PC-3 (cell line): ENCODE measurements at regions not wholly inside any gene's neighbourhood (a gene's known extent, or its start where the extent isn't known, plus 50 kb on each side); places are given as distances from the start of the nearest gene placed in this dataset.

Experiments
- ATAC-seq: fragments of 200-7000 bp; cut with Tn5 transposase; 2 replicates; pipeline ENCODE4 v1.9.1; 2020; ENCODE audit warnings: mild to moderate bottlenecking, moderate library complexity
- BruUV-seq: library from RNA; stranded (reverse); fragments of 400-500 nt; replicated peaks from 2 replicates; lab custom pipeline; 2021; lab: Mats Ljungman, UMichigan
- CTCF ChIA-PET: fragments of 300-600 bp; sonication (Branson Sonifier 250); formaldehyde crosslinking; loops from one replicate; lab custom pipeline; 2022; ENCODE audit warnings: antibody characterized with exemption; lab: Charles Lee
- POLR2A ChIA-PET: fragments of 300-600 bp; sonication (Branson Sonifier 250); formaldehyde crosslinking; loops from one replicate; lab custom pipeline; 2022; ENCODE audit warnings: antibody characterized with exemption; ENCODE audit not compliant: unreplicated experiment; lab: Charles Lee
- DNase-seq: peaks from one replicate; pipeline ENCODE4 v3.0.0-alpha.2; 2015
- H2AFZ ChIP-seq: fragments of 300-600 bp; sonication (generic); 2 replicates; pipeline ENCODE4 v1.6.0; 2016; ENCODE audit warnings: antibody characterized with exemption, low read length
- H3F3A ChIP-seq: fragments of 300-600 bp; sonication (generic); one replicate; pipeline ENCODE4 v1.6.0; 2017; ENCODE audit warnings: antibody characterized with exemption, low read length, control low read depth, mild to moderate bottlenecking; ENCODE audit not compliant: unreplicated experiment
- H3K27ac ChIP-seq: fragments of 300-600 bp; sonication (generic); 2 replicates; pipeline ENCODE4 v1.5.1; 2016; ENCODE audit warnings: mild to moderate bottlenecking, low read length
- H3K27me3 ChIP-seq: fragments of 300-600 bp; sonication (generic); 2 replicates; pipeline ENCODE4 v1.6.1; 2016; ENCODE audit warnings: low read length, mixed read lengths
- H3K36me3 ChIP-seq: fragments of 300-600 bp; sonication (generic); 2 replicates; pipeline ENCODE4 v1.6.1; 2016; ENCODE audit warnings: low read depth, mixed run types, low read length, mixed read lengths
- H3K4me1 ChIP-seq: fragments of 300-600 bp; sonication (generic); 2 replicates; pipeline ENCODE4 v1.5.1; 2016; ENCODE audit warnings: low read length; ENCODE audit not compliant: insufficient read depth
- H3K4me2 ChIP-seq: fragments of 300-600 bp; sonication (generic); 2 replicates; pipeline ENCODE4 v1.6.0; 2016; ENCODE audit warnings: low read length
- H3K4me3 ChIP-seq: fragments of 300-600 bp; sonication (generic); 2 replicates; pipeline ENCODE4 v1.5.1; 2016; ENCODE audit warnings: mild to moderate bottlenecking, low read length, mixed read lengths
- H3K79me2 ChIP-seq: fragments of 300-600 bp; sonication (generic); 2 replicates; pipeline ENCODE4 v1.6.1; 2017; ENCODE audit warnings: low read length, mixed read lengths
- H3K9ac ChIP-seq: fragments of 300-600 bp; sonication (generic); 2 replicates; pipeline ENCODE4 v1.6.0; 2016; ENCODE audit warnings: mild to moderate bottlenecking, low read length
- H3K9me2 ChIP-seq: fragments of 300-600 bp; sonication (generic); replicated peaks from 2 replicates; pipeline ENCODE4 v1.6.1; 2016; ENCODE audit warnings: mixed run types, low read length, mixed read lengths
- H3K9me3 ChIP-seq: fragments of 300-600 bp; sonication (generic); 2 replicates; pipeline ENCODE4 v1.6.1; 2016; ENCODE audit warnings: low read length, mixed read lengths
- H4K20me1 ChIP-seq: fragments of 300-600 bp; sonication (generic); 2 replicates; pipeline ENCODE4 v1.6.1; 2016; ENCODE audit warnings: low read length, mixed read lengths
- EZH2 ChIP-seq: fragments of 300-600 bp; sonication (generic); IDR thresholded peaks from one replicate; pipeline ENCODE4 v1.6.1; 2017; ENCODE audit warnings: antibody characterized with exemption, mild to moderate bottlenecking, low read length; ENCODE audit not compliant: unreplicated experiment
- EZH2phosphoT487 ChIP-seq: fragments of 300-600 bp; sonication (generic); IDR thresholded peaks from 2 replicates; pipeline ENCODE4 v1.6.1; 2018; ENCODE audit warnings: mild to moderate bottlenecking, antibody characterized with exemption, low read length, borderline replicate concordance
- intact Hi-C: fragments of 100-400 bp; cut with micrococcal nuclease; formaldehyde crosslinking; loops from 2 replicates; pipeline ENCODE4 v1.9.0; 2023
- TF ChIP-seq, protein P1 (sequence below): fragments of 300-600 bp; sonication (generic); conservative IDR thresholded peaks from 2 replicates; pipeline ENCODE4 v1.5.1; 2017; ENCODE audit warnings: antibody characterized with exemption, low read depth, mild to moderate bottlenecking, low read length

DNA sequence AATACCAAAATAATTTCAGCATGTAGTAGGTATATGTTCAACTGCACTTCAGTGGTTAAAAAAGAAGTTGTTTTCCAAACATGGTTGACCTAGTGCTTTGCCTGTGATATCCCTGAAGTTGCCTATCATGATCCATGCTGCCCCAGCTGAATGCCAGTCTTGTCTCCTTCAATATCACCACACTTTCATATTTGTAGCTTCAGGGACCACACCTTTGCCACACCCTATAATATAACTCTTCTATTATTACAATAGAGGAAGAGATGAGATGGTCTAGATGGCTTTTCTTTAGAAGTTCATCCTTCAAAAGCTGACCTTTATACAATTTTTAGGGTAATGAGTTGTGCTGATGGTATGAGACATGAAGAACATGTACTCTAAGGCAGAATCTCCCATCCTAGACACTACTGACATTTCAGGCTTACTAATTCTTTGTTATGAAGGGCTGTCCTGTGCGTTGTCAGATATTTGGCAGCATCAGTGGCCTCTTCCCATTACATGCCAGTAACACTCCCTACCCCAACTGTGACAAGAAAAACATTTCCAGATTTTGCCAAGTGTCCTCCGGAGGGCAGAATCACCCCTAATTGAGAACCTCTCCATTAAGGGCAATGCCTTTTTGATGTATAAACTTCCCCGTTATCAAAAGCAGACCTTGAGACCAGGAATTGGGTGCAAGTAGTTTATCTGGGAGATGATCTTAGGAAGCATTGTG, 76.2 kb upstream of the PLCL2 start:
- no peak overlapping the region for H3K9ac ChIP-seq
- no TSS peak for BruUV-seq

DNA sequence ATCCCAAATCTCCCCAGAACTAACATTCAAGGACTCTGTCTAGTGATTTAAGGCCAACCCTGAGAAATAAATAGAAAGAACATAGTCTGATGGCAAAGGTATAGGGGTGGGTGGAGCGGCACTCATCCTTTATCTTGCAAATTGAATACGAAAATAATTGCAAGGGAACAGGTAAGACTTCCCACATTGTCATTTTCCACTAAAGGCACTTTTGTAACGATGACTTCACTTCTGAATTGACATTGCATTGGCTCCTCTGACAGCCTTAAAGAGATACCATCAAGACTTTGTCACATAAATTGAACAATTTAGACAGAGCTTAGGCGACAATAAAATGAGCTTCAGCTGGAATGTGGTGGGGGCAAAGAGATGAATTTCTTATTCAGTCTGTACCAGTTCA, 75.3 kb upstream of the PLCL2 start:
- Histone ChIP-seq H2AFZ (no peak overlapping the region), H3K4me2 (no peak overlapping the region), H3K4me1 (no peaks in the 10 kb centered on the region), H3K27me3 (no peaks in the 10 kb centered on the region), H3K36me3 (no peaks in the 10 kb centered on the region), H3K9ac (no peak overlapping the region), H4K20me1 (no peaks in the 10 kb centered on the region), H3K9me2 (no peaks in the 10 kb centered on the region), H3F3A (no peaks in the 10 kb centered on the region), H3K9me3 (no peaks in the 10 kb centered on the region), H3K4me3 (no peak overlapping the region), H3K79me2 (no peaks in the 10 kb centered on the region), H3K27ac (no peak overlapping the region)
- ChIA-PET CTCF (interaction anchor here (0.6 kb wide), 1 partner anchor 19 kb away, joined by 9 read pairs; no protein-coding TSS in a partner anchor), POLR2A (no interaction called here)
- TF ChIP-seq EZH2 (no peak), EZH2phosphoT487 (no peak)
- TF ChIP-seq, protein P1, sequence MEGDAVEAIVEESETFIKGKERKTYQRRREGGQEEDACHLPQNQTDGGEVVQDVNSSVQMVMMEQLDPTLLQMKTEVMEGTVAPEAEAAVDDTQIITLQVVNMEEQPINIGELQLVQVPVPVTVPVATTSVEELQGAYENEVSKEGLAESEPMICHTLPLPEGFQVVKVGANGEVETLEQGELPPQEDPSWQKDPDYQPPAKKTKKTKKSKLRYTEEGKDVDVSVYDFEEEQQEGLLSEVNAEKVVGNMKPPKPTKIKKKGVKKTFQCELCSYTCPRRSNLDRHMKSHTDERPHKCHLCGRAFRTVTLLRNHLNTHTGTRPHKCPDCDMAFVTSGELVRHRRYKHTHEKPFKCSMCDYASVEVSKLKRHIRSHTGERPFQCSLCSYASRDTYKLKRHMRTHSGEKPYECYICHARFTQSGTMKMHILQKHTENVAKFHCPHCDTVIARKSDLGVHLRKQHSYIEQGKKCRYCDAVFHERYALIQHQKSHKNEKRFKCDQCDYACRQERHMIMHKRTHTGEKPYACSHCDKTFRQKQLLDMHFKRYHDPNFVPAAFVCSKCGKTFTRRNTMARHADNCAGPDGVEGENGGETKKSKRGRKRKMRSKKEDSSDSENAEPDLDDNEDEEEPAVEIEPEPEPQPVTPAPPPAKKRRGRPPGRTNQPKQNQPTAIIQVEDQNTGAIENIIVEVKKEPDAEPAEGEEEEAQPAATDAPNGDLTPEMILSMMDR = no peak
- intact Hi-C loops = loop anchor here (5.0 kb wide), 1 partner anchor 207 kb away; no protein-coding TSS in a partner anchor
- no TSS peak for BruUV-seq
- no peak for DNase-seq
- no peak for ATAC-seq

More for the DNA sequence above, 76.2 kb upstream of the PLCL2 start:
- intact Hi-C loops = loop anchor here (5.0 kb wide), 1 partner anchor 206 kb away; no protein-coding TSS in a partner anchor
- no peak overlapping the region for H3K4me2 ChIP-seq
- CTCF ChIA-PET = interaction anchor here (0.6 kb wide), 2 partner anchors 20 to 317 kb away, joined by 4 to 9 read pairs; no protein-coding TSS in a partner anchor
- no peaks in the 10 kb centered on the region for H3K79me2 ChIP-seq
- POLR2A ChIA-PET = no interaction called here
- peak; percentile 18; the same call in 1 of the 2 replicates for ATAC-seq
- H4K20me1 ChIP-seq = no peaks in the 10 kb centered on the region
- TF ChIP-seq EZH2 (no peak), EZH2phosphoT487 (no peak)
- TF ChIP-seq, protein P1 = peak; percentile 24; the same call in 1 of the 2 replicates
- H3K4me1 ChIP-seq = no peaks in the 10 kb centered on the region
- H3K9me2 ChIP-seq = no peaks in the 10 kb centered on the region
- no peaks in the 10 kb centered on the region for H3K9me3 ChIP-seq
- peak; percentile 22 for DNase-seq
- no peaks in the 10 kb centered on the region for H3F3A ChIP-seq
- H3K36me3 ChIP-seq = no peaks in the 10 kb centered on the region
- no peaks in the 10 kb centered on the region for H3K27me3 ChIP-seq
- no peak overlapping the region for H3K27ac ChIP-seq
- H3K4me3 ChIP-seq = no peak overlapping the region
- no peak overlapping the region for H2AFZ ChIP-seq

DNA sequence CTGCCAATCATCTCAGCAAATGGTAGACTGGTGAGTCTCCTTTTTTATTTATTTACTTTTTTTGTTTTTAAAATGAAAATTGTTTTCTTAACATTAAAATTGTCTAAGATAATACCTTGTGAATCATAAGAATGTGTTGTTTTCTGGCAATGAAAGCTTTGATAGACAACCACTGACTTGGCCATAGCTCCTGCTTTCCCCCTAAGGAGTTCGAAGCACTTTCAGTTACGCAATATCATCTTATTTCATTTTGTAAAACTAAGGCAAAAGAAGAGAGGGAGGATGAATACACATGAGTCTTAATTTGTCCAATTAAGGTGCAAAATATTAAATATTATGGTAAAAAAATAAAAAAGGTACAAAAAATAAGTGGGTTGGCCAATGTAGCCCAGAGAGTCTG, 74.8 kb upstream of the PLCL2 start:
- H3K4me1 ChIP-seq = no peaks in the 10 kb centered on the region
- H3K27me3 ChIP-seq = no peaks in the 10 kb centered on the region
- H3K79me2 ChIP-seq = no peaks in the 10 kb centered on the region
- no peaks in the 10 kb centered on the region for H3F3A ChIP-seq
- ChIA-PET CTCF (no interaction called here), POLR2A (no interaction called here)
- no peaks in the 10 kb centered on the region for H3K36me3 ChIP-seq
- no peaks in the 10 kb centered on the region for H3K9me3 ChIP-seq
- no peak overlapping the region for H3K27ac ChIP-seq
- H2AFZ ChIP-seq = no peak overlapping the region
- no peak for ATAC-seq
- no peak for DNase-seq
- no peaks in the 10 kb centered on the region for H3K9me2 ChIP-seq
- no peak overlapping the region for H3K9ac ChIP-seq
- no TSS peak for BruUV-seq
- no peak overlapping the region for H3K4me2 ChIP-seq
- intact Hi-C loops = loop anchor here (5.0 kb wide), 1 partner anchor 208 kb away; no protein-coding TSS in a partner anchor
- no peak overlapping the region for H3K4me3 ChIP-seq
- TF ChIP-seq, protein P1 = no peak
- TF ChIP-seq EZH2phosphoT487 (no peak), EZH2 (no peak)
- H4K20me1 ChIP-seq = no peaks in the 10 kb centered on the region
